ENCODE measurements at regions not wholly inside any gene's neighbourhood (a gene's known extent, or its start where the extent isn't known, plus 50 kb on each side); places are given as distances from the start of the nearest gene placed in this dataset.

DNA sequence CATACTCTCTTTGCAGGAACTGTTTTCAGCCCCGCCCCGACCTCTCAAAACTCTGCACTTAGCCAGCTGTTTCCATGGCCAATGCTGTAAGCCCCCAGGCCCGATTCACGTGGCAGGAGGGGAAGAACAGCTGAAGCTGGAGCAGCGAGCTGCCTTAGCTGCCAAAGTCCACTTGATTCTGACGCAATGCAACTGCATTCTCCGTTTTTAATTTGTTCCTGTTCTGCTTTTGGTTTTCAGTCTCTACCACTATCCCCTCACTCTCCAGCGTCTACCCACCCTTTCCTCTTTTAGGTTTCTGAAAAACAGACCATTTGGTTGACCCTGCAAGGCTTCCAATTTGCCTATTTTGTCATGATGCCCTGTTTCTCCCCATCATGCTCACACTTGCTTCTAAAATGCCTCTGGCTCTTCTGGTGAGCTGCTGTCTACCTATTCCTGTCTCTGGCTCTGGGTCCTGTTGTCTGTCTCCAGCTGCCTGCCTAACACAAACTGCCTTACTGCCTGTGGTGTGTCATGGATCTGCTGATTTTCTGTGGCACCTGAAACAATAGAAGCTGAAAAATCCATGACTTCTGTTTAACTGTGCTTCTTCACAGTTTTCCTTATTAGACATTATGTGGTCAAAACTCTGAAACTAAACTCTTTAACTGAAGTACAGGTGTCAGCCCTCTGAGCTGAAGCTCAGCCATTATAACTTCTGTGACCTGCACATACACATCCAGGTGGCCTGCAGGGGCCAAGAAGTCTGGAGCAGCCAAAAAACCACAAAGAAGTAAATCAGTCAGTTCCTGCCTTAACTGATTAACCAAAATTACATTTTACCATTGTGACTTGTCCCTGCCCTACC lies 160.5 kb upstream of the AGTR2 start:
- no peak overlapping the region for H3K4me3 ChIP-seq (ENCODE audit: low read depth, low read length)
- TF ChIP-seq, protein P1, sequence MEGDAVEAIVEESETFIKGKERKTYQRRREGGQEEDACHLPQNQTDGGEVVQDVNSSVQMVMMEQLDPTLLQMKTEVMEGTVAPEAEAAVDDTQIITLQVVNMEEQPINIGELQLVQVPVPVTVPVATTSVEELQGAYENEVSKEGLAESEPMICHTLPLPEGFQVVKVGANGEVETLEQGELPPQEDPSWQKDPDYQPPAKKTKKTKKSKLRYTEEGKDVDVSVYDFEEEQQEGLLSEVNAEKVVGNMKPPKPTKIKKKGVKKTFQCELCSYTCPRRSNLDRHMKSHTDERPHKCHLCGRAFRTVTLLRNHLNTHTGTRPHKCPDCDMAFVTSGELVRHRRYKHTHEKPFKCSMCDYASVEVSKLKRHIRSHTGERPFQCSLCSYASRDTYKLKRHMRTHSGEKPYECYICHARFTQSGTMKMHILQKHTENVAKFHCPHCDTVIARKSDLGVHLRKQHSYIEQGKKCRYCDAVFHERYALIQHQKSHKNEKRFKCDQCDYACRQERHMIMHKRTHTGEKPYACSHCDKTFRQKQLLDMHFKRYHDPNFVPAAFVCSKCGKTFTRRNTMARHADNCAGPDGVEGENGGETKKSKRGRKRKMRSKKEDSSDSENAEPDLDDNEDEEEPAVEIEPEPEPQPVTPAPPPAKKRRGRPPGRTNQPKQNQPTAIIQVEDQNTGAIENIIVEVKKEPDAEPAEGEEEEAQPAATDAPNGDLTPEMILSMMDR (IDR thresholded peaks at IDR 0.05; ENCODE audit: low read depth, low read length), result no peak
- no peak overlapping the region for H3K27ac ChIP-seq
- H3K9me3 ChIP-seq (ENCODE audit: severe bottlenecking), result no peaks in the 10 kb centered on the region
- no peaks in the 10 kb centered on the region for H3K36me3 ChIP-seq
- H3K27me3 ChIP-seq (ENCODE audit: insufficient read depth, low read depth, severe bottlenecking), result peaks cover 52% of the 10 kb centered on the region
- DNase-seq, result no peak

DNA sequence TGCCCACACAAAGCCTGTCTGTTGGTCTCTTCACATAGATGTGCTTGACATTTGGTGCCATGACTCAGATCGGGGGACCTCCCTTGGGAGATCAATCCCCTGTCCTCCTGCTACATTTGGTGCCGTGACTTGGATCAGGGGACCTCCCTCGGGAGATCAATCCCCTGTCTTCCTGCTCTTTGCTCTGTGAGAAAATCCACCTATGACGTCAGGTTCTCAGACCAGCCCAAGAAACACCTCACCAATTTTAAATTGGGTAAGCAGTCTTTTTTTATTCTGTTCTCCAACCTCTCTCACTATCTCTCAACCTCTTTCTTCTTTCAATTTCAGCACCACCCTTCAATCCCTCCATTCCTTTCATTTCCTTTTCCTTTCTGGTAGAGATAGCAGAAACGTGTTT lies 159.6 kb upstream of the AGTR2 start:
- no peaks in the 10 kb centered on the region for H3K9me3 ChIP-seq (ENCODE audit: severe bottlenecking)
- H3K36me3 ChIP-seq, result no peaks in the 10 kb centered on the region
- peaks cover 51% of the 10 kb centered on the region for H3K27me3 ChIP-seq (ENCODE audit: insufficient read depth, low read depth, severe bottlenecking)
- TF ChIP-seq, protein P1 (IDR thresholded peaks at IDR 0.05; ENCODE audit: low read depth, low read length), result no peak
- H3K27ac ChIP-seq, result no peak overlapping the region
- H3K4me3 ChIP-seq (ENCODE audit: low read depth, low read length), result no peak overlapping the region
- DNase-seq, result no peak

DNA sequence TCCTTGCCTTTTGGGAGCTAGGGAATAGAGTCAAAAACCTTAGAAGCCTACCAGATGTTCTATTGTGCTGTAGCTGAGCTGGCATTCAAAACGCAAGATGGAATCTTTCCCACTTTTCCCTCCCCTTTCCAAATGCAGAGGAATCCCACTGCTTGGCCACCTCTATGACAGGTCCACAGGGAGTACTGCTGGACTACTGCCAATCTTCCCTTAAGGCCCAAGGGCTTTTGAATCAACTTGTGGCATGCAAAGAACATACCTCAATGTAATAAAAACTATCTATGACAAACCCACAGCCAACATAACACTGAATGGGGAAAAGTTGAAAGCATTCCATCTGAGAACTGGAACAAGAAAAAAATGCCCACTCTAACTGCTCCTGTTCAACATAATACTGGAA lies 139.2 kb upstream of the AGTR2 start:
- no peaks in the 10 kb centered on the region for H3K9me3 ChIP-seq (ENCODE audit: severe bottlenecking)
- H3K4me3 ChIP-seq (ENCODE audit: low read depth, low read length), result no peak overlapping the region
- no peak overlapping the region for H3K27ac ChIP-seq
- H3K36me3 ChIP-seq, result no peaks in the 10 kb centered on the region
- DNase-seq, result no peak
- H3K27me3 ChIP-seq (ENCODE audit: insufficient read depth, low read depth, severe bottlenecking), result peaks cover 14% of the 10 kb centered on the region
- TF ChIP-seq, protein P1 (IDR thresholded peaks at IDR 0.05; ENCODE audit: low read depth, low read length), result no peak

Data from WERI-Rb-1 (cell line).